GM12878 (cell line): ENCODE measurements at regions not wholly inside any gene's neighbourhood (a gene's known extent, or its start where the extent isn't known, plus 50 kb on each side); places are given as distances from the start of the nearest gene placed in this dataset.

Source experiments
- ATAC-seq: fragments of 200-7000 bp; cut with Tn5 transposase; 3 replicates; pipeline ENCODE4 v1.9.1; 2020; ENCODE audit warnings: mild to moderate bottlenecking, moderate library complexity
- BruUV-seq: library from RNA; stranded (reverse); fragments of 400-500 nt; replicated peaks from 2 replicates; lab custom pipeline; 2021; lab: Mats Ljungman, UMichigan
- CTCF ChIA-PET: fragments of 300-600 bp; sonication (Branson Sonifier 250); formaldehyde crosslinking; extraction: SDS; loops from one replicate; lab custom pipeline; 2021; ENCODE audit warnings: inconsistent platforms; lab: Yijun Ruan, JAX
- POLR2A ChIA-PET: fragments of 350-600 bp; formaldehyde crosslinking; extraction: SDS; loops from one replicate; lab custom pipeline; 2021; ENCODE audit warnings: inconsistent platforms; lab: Charles Lee
- RAD21 ChIA-PET: fragments of 300-600 bp; sonication (Branson Sonifier 250); formaldehyde crosslinking; loops from one replicate; lab custom pipeline; 2023; ENCODE audit warnings: antibody characterized with exemption; ENCODE audit not compliant: unreplicated experiment; lab: Charles Lee
- SMC1A ChIA-PET: fragments of 300-600 bp; sonication (Branson Sonifier 250); formaldehyde crosslinking; loops from one replicate; lab custom pipeline; 2023; ENCODE audit not compliant: unreplicated experiment, uncharacterized antibody; lab: Charles Lee
- DNase-seq: peaks from one replicate; pipeline ENCODE4 v3.0.0-alpha.2; 2011; ENCODE audit warnings: low read depth, low spot score
- FAIRE-seq: peaks from 3 replicates; lab custom pipeline; 2011; peaks lifted over from hg19 to GRCh38; lab: Jason Lieb, UNC
- H2AFZ ChIP-seq: 2 replicates; pipeline ENCODE4 v1.6.0; 2011; ENCODE audit warnings: low read depth, low read length, control low read depth; ENCODE audit not compliant: control insufficient read depth
- H3K27ac ChIP-seq: 2 replicates; pipeline ENCODE4 v1.5.1; 2011; ENCODE audit warnings: control low read depth; ENCODE audit not compliant: control insufficient read depth, insufficient read depth
- H3K27me3 ChIP-seq, 2 experiments: replicated peaks in 1 of 2; 2 replicates each; pipeline versions ENCODE4 v1.6.0 to v1.6.1; 2011; ENCODE audit warnings: low read length in 1 of 2; ENCODE audit not compliant: control insufficient read depth in 2 of 2, insufficient read depth in 2 of 2
- H3K36me3 ChIP-seq, 2 experiments: 2 replicates each; pipeline ENCODE4 v1.5.1; 2011; ENCODE audit warnings: low read length in 1 of 2; ENCODE audit not compliant: control insufficient read depth in 2 of 2, insufficient read depth in 2 of 2
- H3K4me1 ChIP-seq: 2 replicates; pipeline ENCODE4 v1.6.1; 2011; ENCODE audit warnings: mild to moderate bottlenecking, low read length, moderate library complexity, mixed read lengths; ENCODE audit not compliant: control insufficient read depth, insufficient read depth
- H3K4me2 ChIP-seq: 2 replicates; pipeline ENCODE4 v1.6.0; 2011; ENCODE audit warnings: control low read depth; ENCODE audit not compliant: control insufficient read depth, insufficient read depth
- H3K4me3 ChIP-seq: fragments of 200-600 bp; sonication (generic); 2 replicates; pipeline ENCODE4 v1.5.1; 2016
- H3K79me2 ChIP-seq: 2 replicates; pipeline ENCODE4 v1.6.0; 2011; ENCODE audit warnings: low read length; ENCODE audit not compliant: control insufficient read depth, insufficient read depth
- H3K9ac ChIP-seq: 2 replicates; pipeline ENCODE4 v1.8.0; 2011; ENCODE audit warnings: low read length, control low read depth, mixed read lengths; ENCODE audit not compliant: control insufficient read depth, insufficient read depth
- H3K9me3 ChIP-seq: replicated peaks from 3 replicates; pipeline ENCODE4 v1.5.1; 2011; ENCODE audit warnings: mild to moderate bottlenecking, low read length; ENCODE audit not compliant: control insufficient read depth, insufficient read depth
- H4K20me1 ChIP-seq: 2 replicates; pipeline ENCODE4 v1.6.0; 2011; ENCODE audit not compliant: control insufficient read depth, insufficient read depth
- CBX3 ChIP-seq: fragments of 200-600 bp; sonication (generic); IDR thresholded peaks from 2 replicates; pipeline ENCODE4 v1.6.1; 2016; ENCODE audit warnings: low read depth, borderline replicate concordance
- CEBPB ChIP-seq, 2 experiments: fragments of 150-350 bp in 1 of 2; IDR thresholded peaks; 2 replicates each; pipeline ENCODE4 v1.6.1; 2012 to 2014; ENCODE audit warnings: low read depth in 2 of 2, low read length in 2 of 2, borderline replicate concordance in 1 of 2, inconsistent platforms in 1 of 2
- CHD1 ChIP-seq: IDR thresholded peaks from 2 replicates; pipeline ENCODE4 v1.6.1; 2012; ENCODE audit warnings: low read depth, low read length, improper control_type of control experiment
- CHD4 ChIP-seq: fragments of 200-600 bp; sonication (generic); IDR thresholded peaks from 2 replicates; pipeline ENCODE4 v1.6.1; 2016; ENCODE audit warnings: mild to moderate bottlenecking
- EGR1 ChIP-seq, 2 experiments: IDR thresholded peaks; 1 replicate in 1 of 2; 2 replicates in 1 of 2; pipeline ENCODE4 v1.6.1; 2011 to 2012; ENCODE audit warnings: low read depth in 2 of 2, low read length in 2 of 2, borderline replicate concordance in 1 of 2, mild to moderate bottlenecking in 1 of 2, moderate library complexity in 1 of 2
- HDAC6 ChIP-seq: fragments of 200-600 bp; sonication (generic); IDR thresholded peaks from one replicate; pipeline ENCODE4 v1.8.0; 2017; ENCODE audit warnings: antibody characterized with exemption; ENCODE audit not compliant: unreplicated experiment
- MEF2A ChIP-seq: IDR thresholded peaks from 2 replicates; pipeline ENCODE4 v1.6.1; 2011; ENCODE audit warnings: low read depth, mild to moderate bottlenecking, low read length, moderate library complexity; ENCODE audit not compliant: insufficient read depth
- MYB ChIP-seq: fragments of 150-350 bp; IDR thresholded peaks from 2 replicates; pipeline ENCODE4 v1.6.1; 2014; ENCODE audit warnings: mild to moderate bottlenecking, low read depth, low read length, borderline replicate concordance
- PRDM15 ChIP-seq: fragments of 450-650 bp; formaldehyde crosslinking; IDR thresholded peaks from 2 replicates; pipeline ENCODE4 v1.4.0; 2020; ENCODE audit warnings: mild to moderate bottlenecking, moderate library complexity
- RUNX3 ChIP-seq: IDR thresholded peaks from 2 replicates; pipeline ENCODE4 v1.6.1; 2012; ENCODE audit warnings: low read length, inconsistent platforms
- SIX5 ChIP-seq: IDR thresholded peaks from 2 replicates; pipeline ENCODE4 v1.6.1; 2011; ENCODE audit warnings: mild to moderate bottlenecking, low read depth, low read length, moderate library complexity; ENCODE audit not compliant: severe bottlenecking
- SREBF1 ChIP-seq: IDR thresholded peaks from 2 replicates; pipeline ENCODE4 v1.6.1; 2012; ENCODE audit warnings: mild to moderate bottlenecking, low read length
- TAF1 ChIP-seq: IDR thresholded peaks from 2 replicates; pipeline ENCODE4 v1.6.1; 2011; ENCODE audit warnings: mild to moderate bottlenecking, low read depth, low read length, borderline replicate concordance
- ZNF24 ChIP-seq: fragments of 450-650 bp; IDR thresholded peaks from 2 replicates; pipeline ENCODE4 v1.6.1; 2017; ENCODE audit warnings: antibody characterized with exemption, mild to moderate bottlenecking
- ZNF384 ChIP-seq: IDR thresholded peaks from 2 replicates; pipeline ENCODE4 v1.6.1; 2012; ENCODE audit warnings: low read depth, mild to moderate bottlenecking, low read length, improper control_type of control experiment, borderline replicate concordance
- ZSCAN29 ChIP-seq: fragments of 450-650 bp; IDR thresholded peaks from 2 replicates; pipeline ENCODE4 v1.6.1; 2017; ENCODE audit warnings: mild to moderate bottlenecking, moderate library complexity
- WGBS: methylation state at CpG from one replicate; pipeline ENCODE4 v1.1.6; 2016; ENCODE audit warnings: low lambda C conversion rate; ENCODE audit not compliant: insufficient replicate concordance, insufficient coverage; ENCODE audit errors: missing lambda C conversion rate; 5-methylcytosine and 5-hydroxymethylcytosine counted together
- in situ Hi-C: fragments of 300-500 bp; cut with MboI; formaldehyde crosslinking; loops from 9 replicates; pipeline ENCODE4 v1.14.3; 2018; ENCODE audit warnings: mixed read lengths
- intact Hi-C: fragments of 100-400 bp; cut with micrococcal nuclease; formaldehyde crosslinking; loops from one replicate; pipeline ENCODE4 v1.14.2; 2022; ENCODE audit not compliant: unreplicated experiment

DNA sequence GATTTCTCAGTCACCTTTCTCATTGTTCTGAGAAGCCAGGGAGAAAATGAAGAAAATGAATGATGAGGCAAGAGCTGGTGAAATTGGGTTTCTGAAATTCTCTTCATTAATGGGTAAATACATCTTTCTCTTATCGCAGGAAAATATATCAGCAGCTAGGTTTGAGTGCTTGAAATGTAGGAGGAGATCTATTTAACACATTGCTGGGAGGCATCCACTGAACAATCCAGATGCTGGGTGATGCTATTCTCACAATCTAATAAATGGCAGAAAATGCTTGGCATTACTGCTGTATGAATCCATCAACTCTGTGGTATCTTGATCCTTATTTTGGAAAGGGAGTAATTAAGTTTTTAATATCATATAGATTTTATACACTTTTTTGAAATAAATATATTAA is 199.6 kb upstream of the LRP1B start:
- ChIA-PET CTCF (interaction anchor here (0.7 kb wide), 1 partner anchor 465 kb away, joined by 3 read pairs; no protein-coding TSS in a partner anchor), POLR2A (no interaction called here), SMC1A (no interaction called here), RAD21 (no interaction called here)
- FAIRE-seq (no peak), ATAC-seq (no peak), DNase-seq (no peak)
- 61% methylated on average over 1 of the region's 1 CpG for WGBS
- no TSS peak for BruUV-seq
- TF ChIP-seq ZNF384: no peak
- TF ChIP-seq RUNX3: no peak
- no peak for TF ChIP-seq PRDM15 (CRISPR knock-in tag)
- no peak for TF ChIP-seq ZSCAN29
- no peak for TF ChIP-seq ZNF24
- no peak for TF ChIP-seq MYB
- TF ChIP-seq MEF2A: no peak
- no peak for TF ChIP-seq HDAC6
- TF ChIP-seq CHD4: no peak
- no peak for TF ChIP-seq TAF1
- no peak for TF ChIP-seq SIX5
- no peak for TF ChIP-seq CHD1
- TF ChIP-seq EGR1 (IDR thresholded peaks at IDR 0.05; ENCODE audit: borderline replicate concordance in 1 of 2, low read depth in 2 of 2, low read length in 2 of 2): no peak
- no peak for TF ChIP-seq CEBPB (IDR thresholded peaks at IDR 0.05; ENCODE audit: borderline replicate concordance in 1 of 2, low read depth in 2 of 2, low read length in 2 of 2)
- TF ChIP-seq CBX3: no peak
- TF ChIP-seq SREBF1: no peak
- no peak overlapping the region for H3K4me3 ChIP-seq
- in situ Hi-C loops (no loop called here), intact Hi-C loops (no loop called here)
- H3K9me3 ChIP-seq: no peaks in the 10 kb centered on the region
- H3K4me2 ChIP-seq: no peak overlapping the region
- H2AFZ ChIP-seq: no peak overlapping the region
- H3K9ac ChIP-seq: no peak overlapping the region
- H3K36me3 ChIP-seq: no peaks in the 10 kb centered on the region
- H3K4me1 ChIP-seq: no peaks in the 10 kb centered on the region
- no peaks in the 10 kb centered on the region for H3K79me2 ChIP-seq
- H3K27me3 ChIP-seq: no peaks in the 10 kb centered on the region
- no peak overlapping the region for H3K27ac ChIP-seq
- H4K20me1 ChIP-seq: no peaks in the 10 kb centered on the region
